Motor neuron (in vitro differentiated cells): ENCODE measurements at regions not wholly inside any gene's neighbourhood (a gene's known extent, or its start where the extent isn't known, plus 50 kb on each side); places are given as distances from the start of the nearest gene placed in this dataset.

Experiments used
- ATAC-seq, 8 experiments: fragments of 200-7000 bp; cut with Tn5 transposase; replicated peaks in 6 of 8; 2 replicates each; pipeline ENCODE4 v1.8.0; 2021; ENCODE audit warnings: mild to moderate bottlenecking in 8 of 8, moderate library complexity in 8 of 8
- H3K27ac ChIP-seq, 2 donors: fragments of 250-450 bp; sonication (Bioruptor Pico); 2 replicates each; pipeline ENCODE4 v1.9.0; 2021; ENCODE audit warnings: antibody characterized with exemption in 2 of 2, mild to moderate bottlenecking in 2 of 2, moderate library complexity in 1 of 2
- H3K4me1 ChIP-seq, 2 donors: fragments of 250-450 bp; sonication (Bioruptor Pico); replicated peaks in 1 of 2; 2 replicates each; pipeline ENCODE4 v1.6.1; 2021; ENCODE audit warnings: antibody characterized with exemption in 2 of 2, mild to moderate bottlenecking in 2 of 2, moderate library complexity in 1 of 2
- H3K4me3 ChIP-seq, 5 donors: fragments of 250-450 bp; sonication (Bioruptor Pico); 2 replicates each; pipeline ENCODE4 v1.9.0; 2021; ENCODE audit warnings: antibody characterized with exemption in 5 of 5, mild to moderate bottlenecking in 5 of 5, moderate library complexity in 4 of 5
- WGBS, 10 experiments: fragments of 450-650 bp; shearing (Covaris generic); methylation state at CpG; one replicate each; pipeline ENCODE4 v1.0.0; 2022; 5-methylcytosine and 5-hydroxymethylcytosine counted together
- in situ Hi-C, 9 experiments: fragments of 400-800 bp; cut with MboI; loops; one replicate each; pipeline ENCODE4 v1.15.0; 2021; ENCODE audit warnings: low sequenced_read_pairs in 9 of 9, low pct_unique_long_range_greater_than_20kb in 2 of 9; ENCODE audit not compliant: unreplicated experiment in 9 of 9

DNA sequence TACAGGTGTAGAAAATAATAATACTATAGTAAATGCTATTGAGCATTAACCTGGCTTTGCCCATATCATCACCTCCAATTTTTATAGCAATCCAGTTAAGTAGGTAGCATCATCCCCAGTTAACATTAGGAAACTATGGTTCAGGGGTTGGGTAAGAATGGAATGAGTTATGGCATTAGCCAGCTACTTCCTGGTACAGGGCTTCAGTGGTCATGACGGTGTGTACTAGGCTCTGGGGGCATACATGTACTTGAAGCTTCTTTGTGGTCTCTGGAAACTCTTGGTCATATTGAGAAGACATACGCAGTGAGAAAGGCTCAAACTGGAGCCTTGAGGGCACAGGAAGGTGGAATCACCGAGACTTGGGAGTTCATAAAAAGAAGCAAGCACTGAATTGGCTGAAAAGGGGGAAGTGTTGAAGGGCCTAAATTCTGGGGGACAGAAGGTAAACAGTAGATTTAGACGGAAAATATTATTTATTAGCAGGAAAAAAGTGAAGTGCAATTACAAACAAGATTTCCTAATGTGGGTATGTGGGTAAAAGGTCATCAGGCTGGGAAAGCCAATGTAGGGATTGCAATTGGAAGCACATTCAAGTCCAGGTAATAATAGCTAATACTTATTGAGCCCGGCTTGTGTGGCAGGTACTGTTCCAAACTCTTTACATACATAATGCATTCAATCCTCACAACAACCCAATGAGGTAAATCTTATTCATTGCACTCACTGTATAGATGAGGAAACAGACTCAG is 114.2 kb upstream of the ATP1A1 start:
- WGBS, 10 experiments, result 25 to 96% (median 82%) methylated on average over 1 to 5 of the region's 5 CpGs
- Histone ChIP-seq H3K4me3 (no peak overlapping the region), H3K4me1 (peaks cover 7 to 15% of the 10 kb centered on the region in 2 donors), H3K27ac (no peak overlapping the region)
- in situ Hi-C loops, result no loop called here
- no peak for ATAC-seq

DNA sequence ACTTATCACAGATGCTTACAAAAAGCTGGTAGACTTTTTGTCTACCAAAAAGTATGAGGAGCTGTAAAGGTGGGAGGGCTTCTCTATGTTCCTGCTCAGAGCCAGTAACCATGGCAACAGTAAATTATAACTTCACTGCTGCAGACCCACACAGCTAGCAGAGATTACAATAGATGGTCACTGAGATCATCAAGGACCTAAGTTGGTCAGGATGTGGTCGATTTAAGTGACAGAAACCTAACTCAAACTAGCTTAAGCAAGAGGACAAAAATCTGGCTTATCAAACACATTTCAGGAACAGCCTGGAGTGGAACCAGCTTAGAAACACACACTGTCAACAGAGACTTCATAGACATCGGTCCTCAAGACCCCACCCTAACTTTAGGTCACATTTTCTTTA is 113.4 kb upstream of the ATP1A1 start:
- WGBS, 10 experiments, result 0 to 96% (median 48%) methylated on average over 1 to 2 of the region's 2 CpGs; no CpG with 5 or more reads in 2 of the 10 experiments
- peaks cover 7 to 15% of the 10 kb centered on the region in 2 donors for H3K4me1 ChIP-seq
- in situ Hi-C loops, result no loop called here

DNA sequence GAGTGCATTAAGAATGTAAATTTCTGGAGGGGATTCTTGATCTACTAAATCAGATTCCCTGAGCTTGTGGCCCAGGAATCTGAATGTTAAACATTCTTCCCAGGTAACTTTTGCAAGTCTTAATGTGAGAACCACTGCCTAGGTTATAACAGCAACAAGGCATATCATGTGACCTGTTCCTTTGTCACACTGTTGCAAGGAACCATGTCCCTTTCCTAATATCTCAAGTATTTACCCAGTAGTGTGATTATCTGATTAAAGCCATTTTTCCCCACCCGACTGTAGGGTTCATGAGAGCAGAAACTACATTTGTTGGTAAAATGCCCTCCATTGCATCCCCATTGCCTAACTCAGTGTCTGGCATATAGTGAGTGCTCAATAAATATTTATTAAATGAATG is 112.9 kb upstream of the ATP1A1 start:
- WGBS, 10 experiments, result 43 to 100% (median 90%) methylated on average over 1 of the region's 1 CpG; no CpG with 5 or more reads in 3 of the 10 experiments
- peaks cover 7 to 15% of the 10 kb centered on the region in 2 donors for H3K4me1 ChIP-seq
- H3K27ac ChIP-seq, result no peak overlapping the region
- in situ Hi-C loops, result no loop called here
- H3K4me3 ChIP-seq, result no peak overlapping the region
- ATAC-seq, result no peak

More for the DNA sequence above, 113.4 kb upstream of the ATP1A1 start:
- ATAC-seq, result peak in 3 of 8 experiments; percentile 30 to 50 (median 46)
- Histone ChIP-seq H3K27ac (no peak overlapping the region), H3K4me3 (no peak overlapping the region)

DNA sequence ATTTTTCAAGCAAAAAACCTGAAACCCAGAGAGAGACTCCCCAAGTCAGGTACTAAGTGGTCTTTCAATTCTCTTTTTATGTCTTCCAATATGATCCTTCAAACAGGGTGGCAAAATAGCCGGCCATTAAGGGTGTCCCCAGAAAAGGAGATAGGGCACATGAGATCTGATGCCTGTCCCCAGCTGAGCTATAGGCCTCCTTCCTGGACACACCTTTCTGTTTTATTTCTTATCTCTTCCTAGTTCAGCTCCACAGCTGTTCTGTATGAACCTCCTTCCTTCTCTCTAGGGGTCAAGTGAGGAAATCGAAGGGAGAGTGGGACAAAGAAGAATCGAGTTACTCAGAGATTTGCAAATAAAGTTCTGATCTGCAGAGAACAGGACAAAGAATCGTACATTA is 112.4 kb upstream of the ATP1A1 start:
- H3K4me3 ChIP-seq, result no peak overlapping the region
- peaks cover 3 to 14% of the 10 kb centered on the region in 2 donors for H3K4me1 ChIP-seq
- H3K27ac ChIP-seq, result no peak overlapping the region
- WGBS, 10 experiments, result 0 to 88% (median 79%) methylated on average over 1 to 4 of the region's 4 CpGs; no CpG with 5 or more reads in 1 of the 10 experiments
- no peak for ATAC-seq
- in situ Hi-C loops, result no loop called here

DNA sequence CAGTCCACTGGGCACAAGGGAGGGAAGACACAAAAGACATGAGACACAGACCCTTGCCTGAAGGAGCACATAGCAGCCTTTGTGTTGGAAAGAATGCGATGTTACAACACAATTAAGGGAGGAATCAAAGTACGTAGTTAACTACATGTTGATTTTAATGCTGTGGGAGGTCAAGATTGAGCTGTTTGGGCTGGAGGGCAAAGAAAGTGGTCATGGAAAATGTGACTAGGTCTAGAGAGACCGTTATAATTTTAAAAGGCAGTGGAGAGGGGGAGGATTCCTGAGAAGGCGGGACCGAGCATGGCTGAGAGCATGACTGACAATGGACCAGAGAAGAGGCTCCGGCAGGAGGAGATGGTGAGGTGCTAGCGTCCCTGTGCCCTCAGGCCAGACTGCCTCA is 111.8 kb upstream of the ATP1A1 start:
- Histone ChIP-seq H3K4me1 (peaks cover 0 to 12% of the 10 kb centered on the region in 2 donors), H3K27ac (no peak overlapping the region), H3K4me3 (no peak overlapping the region)
- in situ Hi-C loops, result no loop called here
- ATAC-seq, result peak in 5 of 8 experiments; percentile 36 to 63 (median 53)
- 13 to 71% (median 40%) methylated on average over 1 to 7 of the region's 7 CpGs; no CpG with 5 or more reads in 1 of the 10 experiments for WGBS, 10 experiments

DNA sequence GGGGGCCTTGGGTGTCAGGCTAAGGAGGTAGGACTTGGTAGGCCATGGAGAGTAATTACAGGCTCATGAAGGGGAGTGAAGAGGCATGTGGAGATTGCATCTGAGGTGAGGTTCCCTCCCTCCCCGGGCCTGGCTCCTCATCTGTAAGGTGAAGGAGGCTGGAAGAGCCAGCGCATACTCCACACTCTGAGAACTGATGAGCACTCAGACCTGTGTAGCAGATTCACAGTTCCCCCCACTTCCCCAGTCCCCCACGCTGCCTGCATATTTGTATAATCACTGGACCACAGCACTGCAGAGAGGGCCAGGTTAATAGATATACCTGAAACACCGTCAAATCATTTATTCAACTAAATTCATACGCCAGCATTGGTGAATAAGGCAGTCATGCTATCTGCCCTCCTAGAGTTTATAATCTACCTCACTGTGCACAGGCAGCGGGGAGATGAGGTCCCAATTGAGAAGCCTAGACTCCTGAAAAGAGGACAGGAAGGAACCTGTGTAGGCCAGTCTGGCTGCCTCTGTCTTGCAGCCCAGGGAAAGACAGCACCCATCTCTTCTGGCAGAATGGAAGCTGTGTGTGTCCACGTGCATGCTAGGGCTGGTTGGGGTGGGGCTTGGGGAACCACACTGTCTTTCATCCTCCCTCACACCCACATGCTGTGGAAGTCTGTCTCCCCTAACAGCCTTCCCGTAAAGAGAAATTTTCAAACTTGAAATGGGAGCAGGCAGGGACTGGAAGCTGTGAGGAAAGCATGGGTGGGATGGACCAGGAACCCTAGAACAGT is 110.6 kb upstream of the ATP1A1 start:
- WGBS, 10 experiments, result 0 to 100% (median 79%) methylated on average over 1 to 8 of the region's 8 CpGs; no CpG with 5 or more reads in 3 of the 10 experiments
- in situ Hi-C loops, result no loop called here
- ATAC-seq, result peak in 3 of 8 experiments; percentile 21 to 69 (median 51)
- Histone ChIP-seq H3K27ac (no peak overlapping the region), H3K4me1 (peaks cover 0 to 12% of the 10 kb centered on the region in 2 donors), H3K4me3 (no peak overlapping the region)

GRCh38 chr1:116262995-116263385 is 110.1 kb upstream of the ATP1A1 start:
- 60 to 100% (median 80%) methylated on average over 1 of the region's 1 CpG; no CpG with 5 or more reads in 5 of the 10 experiments for WGBS, 10 experiments
- H3K27ac ChIP-seq, result no peak overlapping the region
- no peak overlapping the region for H3K4me3 ChIP-seq
- ATAC-seq, result peak in 1 of 8 experiments; percentile 14
- H3K4me1 ChIP-seq, result peaks cover 0 to 12% of the 10 kb centered on the region in 2 donors
- in situ Hi-C loops, result no loop called here

DNA sequence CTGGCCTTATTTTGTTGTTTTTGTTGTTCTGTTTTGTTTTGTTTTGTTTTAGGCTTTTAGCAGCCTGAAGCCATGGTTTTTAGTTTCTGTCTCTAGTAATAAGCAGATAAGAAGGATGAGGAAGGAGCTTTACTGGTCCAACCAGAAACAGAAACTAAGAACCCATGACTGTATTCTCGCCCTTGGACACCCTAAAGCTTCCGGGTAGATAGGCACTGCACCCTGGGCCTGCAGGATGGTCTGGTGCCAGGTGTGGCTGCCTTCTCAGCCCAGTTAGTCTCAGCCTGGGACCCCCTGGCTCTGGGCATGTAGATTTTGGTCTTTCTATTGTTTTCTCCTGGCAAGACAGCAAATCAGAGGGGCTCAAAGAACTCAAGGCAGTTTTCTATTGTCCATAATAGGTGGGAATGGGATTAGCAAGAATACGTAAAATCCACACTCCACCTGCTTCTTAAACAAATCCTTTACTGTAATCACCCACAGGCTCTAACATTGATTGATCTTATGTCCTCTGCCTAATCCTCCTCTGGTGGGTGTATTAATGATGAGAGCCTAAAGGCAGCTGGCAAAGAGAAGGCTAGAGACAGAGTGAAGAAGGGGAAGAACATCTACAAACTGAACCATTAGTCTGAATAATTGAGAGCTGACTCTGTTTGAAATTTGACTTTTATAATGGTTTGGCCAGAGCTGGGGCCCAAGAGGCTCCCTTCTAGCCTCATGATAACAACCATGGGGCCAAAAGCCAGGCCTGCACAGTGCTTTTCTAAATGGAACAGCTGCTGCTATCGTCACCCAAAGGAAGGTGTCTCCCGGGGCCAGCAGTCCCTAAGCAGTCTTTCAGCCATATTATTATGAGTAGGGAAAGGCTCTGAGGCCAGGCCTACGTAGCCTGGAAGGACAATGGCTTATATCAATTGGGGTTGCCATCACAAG is 106.8 kb upstream of the ATP1A1 start:
- no peak for ATAC-seq
- WGBS, 10 experiments, result 30 to 96% (median 86%) methylated on average over 2 to 6 of the region's 6 CpGs; no CpG with 5 or more reads in 1 of the 10 experiments
- Histone ChIP-seq H3K4me3 (no peak overlapping the region), H3K4me1 (peaks cover 0 to 12% of the 10 kb centered on the region in 2 donors), H3K27ac (no peak overlapping the region)
- in situ Hi-C loops, result no loop called here

- H3K4me1 ChIP-seq, result peaks cover 0 to 7% of the 10 kb centered on the region in 2 donors
- H3K27ac ChIP-seq, result no peak overlapping the region
- no peak for ATAC-seq
- 74 to 100% (median 87%) methylated on average over 1 to 4 of the region's 4 CpGs; no CpG with 5 or more reads in 4 of the 10 experiments for WGBS, 10 experiments
- no peak overlapping the region for H3K4me3 ChIP-seq
- in situ Hi-C loops, result no loop called here
These were observed 106.2 kb upstream of the ATP1A1 start for GRCh38 chr1:116266864-116267212.

GRCh38 chr1:116268211-116268610 is 104.8 kb upstream of the ATP1A1 start:
- no peaks in the 10 kb centered on the region for H3K4me1 ChIP-seq
- no peak overlapping the region for H3K4me3 ChIP-seq
- peak in 3 of 8 experiments; percentile 44 to 58 (median 49) for ATAC-seq
- in situ Hi-C loops, result no loop called here
- H3K27ac ChIP-seq, result no peak overlapping the region
- WGBS, 10 experiments, result 80 to 100% (median 95%) methylated on average over 1 to 2 of the region's 2 CpGs; no CpG with 5 or more reads in 5 of the 10 experiments

DNA sequence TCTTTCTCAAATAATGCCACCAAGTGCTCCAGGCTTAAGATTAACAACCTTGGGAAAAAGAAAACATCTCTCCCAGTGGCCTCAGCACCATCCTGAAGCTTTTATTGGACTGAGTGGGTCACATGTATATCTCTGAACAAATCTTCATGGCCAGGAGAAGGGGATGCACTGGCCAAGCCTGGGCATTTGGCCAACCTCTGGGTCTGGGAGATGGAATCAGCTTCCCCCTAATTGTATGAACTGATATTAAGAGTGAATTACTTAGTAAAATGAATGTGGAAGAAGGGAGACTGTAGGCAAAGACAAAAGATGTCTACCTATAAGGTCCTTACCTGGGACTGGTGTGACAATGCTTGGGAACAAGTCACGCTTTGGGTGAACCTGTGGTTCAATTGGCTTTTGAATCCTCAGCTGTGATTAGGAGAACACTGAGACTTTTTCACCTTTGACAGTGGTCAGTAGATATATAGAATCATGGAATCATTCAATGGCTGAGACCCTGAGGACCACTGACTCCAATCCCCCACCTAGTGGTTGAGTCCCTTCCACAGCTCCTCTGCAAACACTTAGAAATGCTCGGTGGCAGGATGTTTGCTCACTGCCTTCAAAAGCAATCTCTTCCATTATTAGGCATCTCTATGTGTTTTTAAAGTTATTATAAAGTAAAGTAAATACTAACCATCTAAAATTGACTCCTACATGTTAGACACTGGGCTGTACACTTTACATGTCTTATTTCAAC is 102.6 kb upstream of the ATP1A1 start:
- no peak for ATAC-seq
- H3K4me3 ChIP-seq, result no peak overlapping the region
- in situ Hi-C loops, result no loop called here
- WGBS, 10 experiments, result 20 to 100% (median 75%) methylated on average over 1 to 2 of the region's 2 CpGs; no CpG with 5 or more reads in 4 of the 10 experiments
- no peak overlapping the region for H3K27ac ChIP-seq
- no peaks in the 10 kb centered on the region for H3K4me1 ChIP-seq
